ENCODE measurements at regions not wholly inside any gene's neighbourhood (a gene's known extent, or its start where the extent isn't known, plus 50 kb on each side); places are given as distances from the start of the nearest gene placed in this dataset.

DNA sequence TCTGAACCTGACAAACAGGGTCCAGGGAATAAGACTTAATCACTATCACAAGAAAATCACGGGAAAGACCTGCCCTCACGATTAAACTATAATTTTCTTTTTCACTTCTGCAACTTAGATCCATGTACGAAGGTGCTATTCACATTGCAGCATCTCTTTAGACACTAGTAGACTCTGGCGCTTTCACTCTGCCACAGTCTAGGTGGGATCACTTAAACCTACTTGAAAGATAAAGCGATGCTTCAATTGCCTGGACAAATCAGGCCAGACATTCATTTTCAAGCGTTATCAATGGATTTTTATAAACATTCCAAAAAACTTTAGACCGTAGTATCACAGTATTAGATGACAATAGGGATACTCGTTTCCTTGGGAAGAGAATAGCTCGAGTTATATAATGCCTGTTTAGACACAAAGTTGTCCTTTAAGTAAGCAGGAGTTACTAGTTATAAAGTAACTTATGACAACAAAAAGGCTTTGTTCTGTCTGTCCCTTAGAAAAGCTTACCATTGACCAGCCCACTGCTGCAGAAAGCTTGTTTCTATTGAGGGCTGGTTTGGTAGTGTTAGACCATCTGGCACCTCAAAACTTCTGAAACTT is 367.3 kb downstream of the UTRN start (continued):
- TF ChIP-seq AHDC1 (CRISPR knock-in tag; IDR thresholded peaks at IDR 0.05; ENCODE audit: borderline replicate concordance) (peak; percentile 28; the same call in 1 of the 2 replicates), RAD51 (IDR thresholded peaks at IDR 0.05; ENCODE audit: borderline replicate concordance) (no peak), KLF6 (CRISPR knock-in tag; IDR thresholded peaks at IDR 0.05) (0 out of 2 replicates have a peak, but pooled peaks have one; percentile 34), TBP (CRISPR knock-in tag; IDR thresholded peaks at IDR 0.05) (no peak), ZFP62 (CRISPR knock-in tag; IDR thresholded peaks at IDR 0.05) (no peak), RXRB (CRISPR knock-in tag; IDR thresholded peaks at IDR 0.05; ENCODE audit: borderline replicate concordance) (peak; percentile 55; the same call in 1 of the 2 replicates), PHF20 (CRISPR knock-in tag; IDR thresholded peaks at IDR 0.05) (no peak), ATF7 (IDR thresholded peaks at IDR 0.05) (no peak), ATF7 (CRISPR knock-in tag; IDR thresholded peaks at IDR 0.05) (no peak), MAFG (CRISPR knock-in tag; IDR thresholded peaks at IDR 0.05) (no peak), ZNF530 (CRISPR knock-in tag; IDR thresholded peaks at IDR 0.05; ENCODE audit: low read depth) (no peak), ZNF564 (CRISPR knock-in tag; IDR thresholded peaks at IDR 0.05) (no peak), GATAD2A (CRISPR knock-in tag; IDR thresholded peaks at IDR 0.05) (peak; percentile 89), THAP11 (CRISPR knock-in tag; IDR thresholded peaks at IDR 0.05) (no peak), IRX3 (CRISPR knock-in tag; IDR thresholded peaks at IDR 0.05; ENCODE audit: borderline replicate concordance, low read depth) (no peak), EP300 (IDR thresholded peaks at IDR 0.05; ENCODE audit: low read depth in 2 of 2, low read length in 2 of 2) (peak in 1 of 2 experiments; percentile 77; a peak in 2 of 4 replicates), EP300 (CRISPR knock-in tag; IDR thresholded peaks at IDR 0.05; ENCODE audit: borderline replicate concordance) (no peak), GTF3A (CRISPR knock-in tag; conservative IDR thresholded peaks at IDR 0.05) (no peak), ZNF562 (CRISPR knock-in tag; IDR thresholded peaks at IDR 0.05; ENCODE audit: borderline replicate concordance) (no peak)
- TF ChIP-seq, protein P1, sequence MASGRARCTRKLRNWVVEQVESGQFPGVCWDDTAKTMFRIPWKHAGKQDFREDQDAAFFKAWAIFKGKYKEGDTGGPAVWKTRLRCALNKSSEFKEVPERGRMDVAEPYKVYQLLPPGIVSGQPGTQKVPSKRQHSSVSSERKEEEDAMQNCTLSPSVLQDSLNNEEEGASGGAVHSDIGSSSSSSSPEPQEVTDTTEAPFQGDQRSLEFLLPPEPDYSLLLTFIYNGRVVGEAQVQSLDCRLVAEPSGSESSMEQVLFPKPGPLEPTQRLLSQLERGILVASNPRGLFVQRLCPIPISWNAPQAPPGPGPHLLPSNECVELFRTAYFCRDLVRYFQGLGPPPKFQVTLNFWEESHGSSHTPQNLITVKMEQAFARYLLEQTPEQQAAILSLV (CRISPR knock-in tag; IDR thresholded peaks at IDR 0.05; ENCODE audit: borderline replicate concordance) = no peak
- TF ChIP-seq, protein P2, sequence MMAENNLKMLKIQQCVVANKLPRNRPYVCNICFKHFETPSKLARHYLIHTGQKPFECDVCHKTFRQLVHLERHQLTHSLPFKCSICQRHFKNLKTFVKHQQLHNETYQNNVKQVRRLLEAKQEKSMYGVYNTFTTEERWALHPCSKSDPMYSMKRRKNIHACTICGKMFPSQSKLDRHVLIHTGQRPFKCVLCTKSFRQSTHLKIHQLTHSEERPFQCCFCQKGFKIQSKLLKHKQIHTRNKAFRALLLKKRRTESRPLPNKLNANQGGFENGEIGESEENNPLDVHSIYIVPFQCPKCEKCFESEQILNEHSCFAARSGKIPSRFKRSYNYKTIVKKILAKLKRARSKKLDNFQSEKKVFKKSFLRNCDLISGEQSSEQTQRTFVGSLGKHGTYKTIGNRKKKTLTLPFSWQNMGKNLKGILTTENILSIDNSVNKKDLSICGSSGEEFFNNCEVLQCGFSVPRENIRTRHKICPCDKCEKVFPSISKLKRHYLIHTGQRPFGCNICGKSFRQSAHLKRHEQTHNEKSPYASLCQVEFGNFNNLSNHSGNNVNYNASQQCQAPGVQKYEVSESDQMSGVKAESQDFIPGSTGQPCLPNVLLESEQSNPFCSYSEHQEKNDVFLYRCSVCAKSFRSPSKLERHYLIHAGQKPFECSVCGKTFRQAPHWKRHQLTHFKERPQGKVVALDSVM (CRISPR knock-in tag; IDR thresholded peaks at IDR 0.05) = no peak

All from HepG2 (cell line).